ENCODE measurements at regions not wholly inside any gene's neighbourhood (a gene's known extent, or its start where the extent isn't known, plus 50 kb on each side); places are given as distances from the start of the nearest gene placed in this dataset.

DNA sequence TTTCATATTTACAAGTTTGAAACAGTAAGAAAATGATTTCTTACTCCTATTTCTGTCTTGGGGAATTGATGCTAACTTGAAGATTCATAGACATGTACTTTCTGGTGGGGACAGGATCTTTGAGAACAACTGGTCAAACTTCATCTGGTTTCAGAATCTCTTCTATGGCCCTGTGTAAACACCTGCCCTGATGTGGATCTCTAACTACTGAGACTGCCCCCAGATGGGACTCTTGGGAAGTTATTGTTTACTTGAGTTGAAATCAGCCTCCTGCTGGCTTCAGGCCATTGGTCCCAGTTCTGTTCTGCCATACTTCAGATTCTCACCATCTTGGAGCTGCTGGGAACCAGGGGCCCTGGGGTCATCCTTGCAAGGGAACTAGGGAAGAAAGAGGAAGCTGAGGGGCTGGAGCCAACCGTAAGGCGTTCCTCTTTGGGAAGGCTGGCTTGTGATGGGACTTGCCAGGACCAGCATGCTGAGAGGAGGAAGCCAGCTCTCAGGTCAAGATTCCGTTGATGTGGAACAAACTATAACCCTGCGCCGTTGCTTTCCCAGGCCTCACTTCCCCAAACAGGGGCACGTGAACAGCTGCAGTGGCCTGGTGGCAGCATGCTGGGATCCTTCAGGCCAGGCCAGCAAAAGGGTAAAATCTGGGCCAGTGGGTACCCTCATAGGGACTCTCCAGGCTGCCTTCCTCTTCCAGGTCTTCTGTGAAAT lies 135.5 kb upstream of the CXCR4 start:
- intact Hi-C loops (cut with micrococcal nuclease): no loop called here
- WGBS (ENCODE audit: insufficient coverage): 60% methylated on average over 6 of the region's 6 CpGs
- H3K4me3 Mint-ChIP-seq: no peak overlapping the region

DNA sequence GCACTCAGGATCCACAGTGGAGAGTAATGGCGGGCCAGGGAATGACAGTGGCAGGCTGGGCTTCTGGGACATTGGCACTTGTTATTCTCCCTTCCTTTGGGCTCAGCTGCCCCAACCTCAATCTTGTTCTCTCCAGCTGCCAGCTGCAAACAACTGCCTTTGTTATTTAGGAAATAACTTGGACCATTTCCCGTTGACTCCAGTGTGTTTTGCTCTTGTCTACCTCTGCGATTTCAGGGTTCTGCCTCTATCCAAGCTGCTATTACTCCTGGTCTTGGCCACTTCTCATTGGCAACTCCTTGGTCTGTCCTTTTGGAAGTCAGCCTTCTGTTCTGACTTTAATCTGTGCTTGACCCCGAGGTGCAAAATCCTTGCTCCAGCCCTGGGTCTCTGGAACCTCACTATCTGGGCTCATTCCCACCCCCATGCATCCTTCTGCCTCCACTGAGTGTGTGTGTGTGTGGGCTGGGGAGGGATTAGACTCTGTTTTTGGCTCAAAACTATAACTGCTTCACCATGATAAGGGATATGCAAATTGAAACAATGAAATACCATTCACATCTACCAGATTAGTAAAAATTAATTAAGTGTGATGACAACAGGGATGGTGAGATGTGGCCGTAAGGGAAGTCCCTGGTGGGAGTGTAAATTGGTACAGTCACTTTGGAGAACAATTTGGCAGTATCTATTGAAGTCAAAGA lies 134.1 kb upstream of the CXCR4 start:
- TF ChIP-seq, protein P1, sequence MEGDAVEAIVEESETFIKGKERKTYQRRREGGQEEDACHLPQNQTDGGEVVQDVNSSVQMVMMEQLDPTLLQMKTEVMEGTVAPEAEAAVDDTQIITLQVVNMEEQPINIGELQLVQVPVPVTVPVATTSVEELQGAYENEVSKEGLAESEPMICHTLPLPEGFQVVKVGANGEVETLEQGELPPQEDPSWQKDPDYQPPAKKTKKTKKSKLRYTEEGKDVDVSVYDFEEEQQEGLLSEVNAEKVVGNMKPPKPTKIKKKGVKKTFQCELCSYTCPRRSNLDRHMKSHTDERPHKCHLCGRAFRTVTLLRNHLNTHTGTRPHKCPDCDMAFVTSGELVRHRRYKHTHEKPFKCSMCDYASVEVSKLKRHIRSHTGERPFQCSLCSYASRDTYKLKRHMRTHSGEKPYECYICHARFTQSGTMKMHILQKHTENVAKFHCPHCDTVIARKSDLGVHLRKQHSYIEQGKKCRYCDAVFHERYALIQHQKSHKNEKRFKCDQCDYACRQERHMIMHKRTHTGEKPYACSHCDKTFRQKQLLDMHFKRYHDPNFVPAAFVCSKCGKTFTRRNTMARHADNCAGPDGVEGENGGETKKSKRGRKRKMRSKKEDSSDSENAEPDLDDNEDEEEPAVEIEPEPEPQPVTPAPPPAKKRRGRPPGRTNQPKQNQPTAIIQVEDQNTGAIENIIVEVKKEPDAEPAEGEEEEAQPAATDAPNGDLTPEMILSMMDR (IDR thresholded peaks at IDR 0.05): no peak
- Mint-ChIP-seq H3K9me3 (no peaks in the 10 kb centered on the region), H3K4me3 (no peak overlapping the region), H3K4me1 (peaks cover 23 to 27% of the 10 kb centered on the region in 2 donors), H3K36me3 (no peaks in the 10 kb centered on the region), H3K27me3 (ENCODE audit: low read depth in 2 of 2) (peaks cover 4 to 8% of the 10 kb centered on the region in 2 donors), H3K27ac (no peak overlapping the region)
- ATAC-seq (no peak), DNase-seq (no peak)
- WGBS (ENCODE audit: insufficient coverage): 81% methylated on average over 5 of the region's 5 CpGs
- Histone ChIP-seq H3K4me3 (ENCODE audit: low read length) (no peak overlapping the region), H3K9me3 (ENCODE audit: control insufficient read depth, insufficient read depth, low read length) (no peaks in the 10 kb centered on the region), H3K36me3 (ENCODE audit: control insufficient read depth, insufficient read depth, low read length) (no peaks in the 10 kb centered on the region), H3K27ac (ENCODE audit: low read length) (no peak overlapping the region), H3K27me3 (ENCODE audit: control insufficient read depth, insufficient read depth, low read length) (no peaks in the 10 kb centered on the region), H3K4me1 (ENCODE audit: control insufficient read depth, insufficient read depth, low read length) (peaks cover 17% of the 10 kb centered on the region)
- intact Hi-C loops (cut with micrococcal nuclease): no loop called here

More for the DNA sequence above, 135.5 kb upstream of the CXCR4 start:
- peaks cover 23 to 27% of the 10 kb centered on the region in 2 donors for H3K4me1 Mint-ChIP-seq
- Histone ChIP-seq H3K27ac (ENCODE audit: low read length) (peak overlapping the region; percentile 21), H3K36me3 (ENCODE audit: control insufficient read depth, insufficient read depth, low read length) (no peaks in the 10 kb centered on the region), H3K4me3 (ENCODE audit: low read length) (no peak overlapping the region), H3K9me3 (ENCODE audit: control insufficient read depth, insufficient read depth, low read length) (no peaks in the 10 kb centered on the region), H3K27me3 (ENCODE audit: control insufficient read depth, insufficient read depth, low read length) (no peaks in the 10 kb centered on the region), H3K4me1 (ENCODE audit: control insufficient read depth, insufficient read depth, low read length) (peaks cover 17% of the 10 kb centered on the region)
- H3K9me3 Mint-ChIP-seq: no peaks in the 10 kb centered on the region
- no peak for ATAC-seq
- TF ChIP-seq, protein P1 (IDR thresholded peaks at IDR 0.05): no peak
- no peaks in the 10 kb centered on the region for H3K36me3 Mint-ChIP-seq
- DNase-seq: no peak
- H3K27me3 Mint-ChIP-seq (ENCODE audit: low read depth in 2 of 2): peaks cover 8 to 9% of the 10 kb centered on the region in 2 donors
- H3K27ac Mint-ChIP-seq: no peak overlapping the region

DNA sequence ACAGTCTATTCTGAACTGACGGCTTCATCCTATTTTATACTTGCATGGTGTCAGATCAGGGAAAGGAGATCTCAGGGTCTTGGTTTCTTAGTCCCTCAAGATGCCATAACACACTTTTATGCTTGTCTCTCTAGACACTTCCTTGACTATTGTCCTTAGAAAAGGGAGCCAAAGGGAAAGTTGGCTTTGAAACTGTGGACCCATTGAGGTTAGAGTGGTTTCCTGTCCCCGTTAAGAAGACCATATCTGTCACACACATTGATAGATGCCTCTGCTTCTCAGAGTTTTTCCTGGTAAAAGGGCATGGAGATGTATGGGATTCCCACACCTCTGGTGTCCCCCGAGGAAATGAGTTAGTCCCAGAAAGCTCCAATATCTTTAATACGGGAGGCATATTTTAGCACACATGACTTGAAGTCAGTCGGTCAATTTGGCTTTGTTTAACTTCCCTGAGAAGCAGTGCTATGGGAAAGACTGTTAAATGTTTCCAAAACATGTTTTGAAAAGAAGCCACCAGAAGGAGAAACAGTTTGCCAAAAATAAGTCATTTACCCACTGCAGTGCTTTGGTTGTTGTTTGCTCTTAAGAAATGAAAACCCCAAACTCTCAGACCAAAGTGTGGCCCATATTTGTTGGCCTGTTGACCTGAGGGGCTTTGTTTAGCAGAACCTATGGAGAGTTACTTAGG lies 133.4 kb upstream of the CXCR4 start:
- Mint-ChIP-seq H3K27me3 (ENCODE audit: low read depth in 2 of 2) (peaks cover 4 to 8% of the 10 kb centered on the region in 2 donors), H3K27ac (no peak overlapping the region), H3K4me1 (peaks cover 23 to 27% of the 10 kb centered on the region in 2 donors), H3K9me3 (no peaks in the 10 kb centered on the region), H3K4me3 (no peak overlapping the region), H3K36me3 (no peaks in the 10 kb centered on the region)
- ATAC-seq (no peak), DNase-seq (no peak)
- TF ChIP-seq, protein P1 (IDR thresholded peaks at IDR 0.05): no peak
- Histone ChIP-seq H3K27ac (ENCODE audit: low read length) (no peak overlapping the region), H3K27me3 (ENCODE audit: control insufficient read depth, insufficient read depth, low read length) (no peaks in the 10 kb centered on the region), H3K9me3 (ENCODE audit: control insufficient read depth, insufficient read depth, low read length) (no peaks in the 10 kb centered on the region), H3K4me1 (ENCODE audit: control insufficient read depth, insufficient read depth, low read length) (peaks cover 17% of the 10 kb centered on the region), H3K4me3 (ENCODE audit: low read length) (no peak overlapping the region), H3K36me3 (ENCODE audit: control insufficient read depth, insufficient read depth, low read length) (no peaks in the 10 kb centered on the region)
- intact Hi-C loops (cut with micrococcal nuclease): no loop called here
- 36% methylated on average over 5 of the region's 5 CpGs for WGBS (ENCODE audit: insufficient coverage)
